HCT116 (cell line): ENCODE measurements at regions not wholly inside any gene's neighbourhood (a gene's known extent, or its start where the extent isn't known, plus 50 kb on each side); places are given as distances from the start of the nearest gene placed in this dataset.

Experiments used
- ATAC-seq: fragments of 200-7000 bp; cut with Tn5 transposase; 2 replicates; pipeline ENCODE4 v1.9.1; 2020; ENCODE audit warnings: mild to moderate bottlenecking, moderate library complexity
- BruUV-seq: library from RNA; stranded (reverse); fragments of 400-500 nt; replicated peaks from 2 replicates; lab custom pipeline; 2021; lab: Mats Ljungman, UMichigan
- CTCF ChIA-PET: fragments of 300-600 bp; sonication (Branson Sonifier 250); formaldehyde crosslinking; loops from one replicate; lab custom pipeline; 2021; ENCODE audit warnings: antibody characterized with exemption; lab: Charles Lee
- POLR2A ChIA-PET: fragments of 300-600, 350-600 bp; sonication (Branson Sonifier 250); formaldehyde crosslinking; loops from one replicate; lab custom pipeline; 2021; ENCODE audit warnings: antibody characterized with exemption; lab: Charles Lee
- RAD21 ChIA-PET, 2 experiments: fragments of 300-600 bp; sonication (Branson Sonifier 250); formaldehyde crosslinking; loops; one replicate each; lab custom pipeline; 2023; ENCODE audit warnings: low total read pairs in 2 of 2; ENCODE audit not compliant: uncharacterized antibody in 2 of 2, unreplicated experiment in 2 of 2, low non-redundant PET in 1 of 2; lab: Charles Lee
- DNase-seq: peaks from one replicate; pipeline ENCODE4 v3.0.0-alpha.2; 2010; ENCODE audit warnings: low read depth, low spot score
- H2AFZ ChIP-seq: fragments of 200-600 bp; shearing (Covaris generic), sonication (generic); 2 replicates; pipeline ENCODE4 v1.6.1; 2017; ENCODE audit warnings: low read depth, mixed run types, mixed read lengths, antibody characterized with exemption, low read length; ENCODE audit not compliant: poor library complexity, severe bottlenecking
- H3K27ac ChIP-seq: 2 replicates; pipeline ENCODE4 v1.5.1; 2012; ENCODE audit warnings: low read depth, low read length
- H3K27me3 ChIP-seq: fragments of 200-600 bp; sonication (generic); 2 replicates; pipeline ENCODE4 v1.6.1; 2016; ENCODE audit warnings: mixed run types, low read length, mixed read lengths; ENCODE audit not compliant: insufficient read depth
- H3K36me3 ChIP-seq, 2 experiments: fragments of 200-500 bp in 1 of 2; fragments of 200-600 bp in 1 of 2; sonication (Bioruptor generic) in 1 of 2; sonication (generic) in 1 of 2; 2 replicates each; pipeline versions ENCODE4 v1.5.1 to v1.6.1; 2014 to 2016; ENCODE audit warnings: low read length in 2 of 2, inconsistent platforms in 1 of 2, mixed read lengths in 1 of 2, mixed run types in 1 of 2; ENCODE audit not compliant: insufficient read depth in 2 of 2, control insufficient read depth in 1 of 2
- H3K4me1 ChIP-seq, 2 experiments: fragments of 200-600 bp in 1 of 2; sonication (generic) in 1 of 2; 2 replicates each; pipeline versions ENCODE4 v1.5.1 to v1.6.1; 2012 to 2017; ENCODE audit warnings: low read length in 2 of 2, inconsistent platforms in 1 of 2, mild to moderate bottlenecking in 1 of 2, mixed read lengths in 1 of 2, mixed run types in 1 of 2, moderate library complexity in 1 of 2; ENCODE audit not compliant: insufficient read depth in 2 of 2, control insufficient read depth in 1 of 2
- H3K4me2 ChIP-seq: fragments of 200-600 bp; sonication (generic); 2 replicates; pipeline ENCODE4 v1.6.1; 2017; ENCODE audit warnings: mixed run types, low read length, mixed read lengths
- H3K4me3 ChIP-seq, 2 experiments: fragments of 200-600 bp in 1 of 2; sonication (generic) in 1 of 2; replicated peaks in 1 of 2; 2 replicates each; pipeline ENCODE4 v1.5.1; 2011 to 2016; ENCODE audit warnings: low read length in 2 of 2, control low read depth in 1 of 2, low read depth in 1 of 2, mild to moderate bottlenecking in 1 of 2, mixed read lengths in 1 of 2, mixed run types in 1 of 2
- H3K79me2 ChIP-seq: fragments of 200-600 bp; sonication (generic); 2 replicates; pipeline ENCODE4 v1.6.1; 2017; ENCODE audit warnings: mild to moderate bottlenecking, mixed run types, low read length, moderate library complexity, mixed read lengths; ENCODE audit not compliant: insufficient read depth
- H3K9ac ChIP-seq: fragments of 200-600 bp; sonication (generic); 2 replicates; pipeline ENCODE4 v1.6.1; 2016; ENCODE audit warnings: low read length, mixed read lengths
- H3K9me2 ChIP-seq: fragments of 200-600 bp; sonication (generic), shearing (Covaris generic); 2 replicates; pipeline ENCODE4 v1.6.1; 2017; ENCODE audit warnings: mixed run types, mild to moderate bottlenecking, moderate library complexity; ENCODE audit not compliant: insufficient read depth
- H3K9me3 ChIP-seq, 2 experiments: fragments of 200-500 bp in 1 of 2; fragments of 200-600 bp in 1 of 2; sonication (Bioruptor generic) in 1 of 2; sonication (generic) in 1 of 2; 2 replicates each; pipeline ENCODE4 v1.6.1; 2014 to 2017; ENCODE audit warnings: low read length in 2 of 2, mixed read lengths in 2 of 2, inconsistent platforms in 1 of 2, low read depth in 1 of 2, mild to moderate bottlenecking in 1 of 2, mixed run types in 1 of 2, moderate library complexity in 1 of 2; ENCODE audit not compliant: control insufficient read depth in 1 of 2, insufficient read depth in 1 of 2
- H4K20me1 ChIP-seq: fragments of 200-600 bp; sonication (generic), shearing (Covaris generic); 2 replicates; pipeline ENCODE4 v1.6.1; 2017; ENCODE audit warnings: mixed run types, mild to moderate bottlenecking, moderate library complexity; ENCODE audit not compliant: insufficient read depth
- CBX3 ChIP-seq: IDR thresholded peaks from 2 replicates; pipeline ENCODE4 v1.6.1; 2012; ENCODE audit warnings: low read depth
- EGR1 ChIP-seq: IDR thresholded peaks from 2 replicates; pipeline ENCODE4 v1.6.1; 2012; ENCODE audit warnings: low read depth
- ELF1 ChIP-seq: IDR thresholded peaks from 2 replicates; pipeline ENCODE4 v1.6.1; 2012; ENCODE audit warnings: low read depth, borderline replicate concordance
- EZH2phosphoT487 ChIP-seq: fragments of 200-600 bp; IDR thresholded peaks from 2 replicates; pipeline ENCODE4 v1.6.1; 2018; ENCODE audit warnings: antibody characterized with exemption, borderline replicate concordance
- FOSL1 ChIP-seq: IDR thresholded peaks from 2 replicates; pipeline ENCODE4 v1.6.1; 2012; ENCODE audit warnings: low read depth
- JUND ChIP-seq: IDR thresholded peaks from 2 replicates; pipeline ENCODE4 v1.6.1; 2012
- POLR2A ChIP-seq: IDR thresholded peaks from 2 replicates; pipeline ENCODE4 v1.7.0; 2011; ENCODE audit warnings: borderline replicate concordance; ENCODE audit not compliant: insufficient read depth, insufficient read length; ENCODE audit errors: extremely low read depth
- POLR2AphosphoS5 ChIP-seq: IDR thresholded peaks from 2 replicates; pipeline ENCODE4 v1.6.1; 2011; ENCODE audit warnings: mild to moderate bottlenecking, low read depth, low read length, moderate library complexity
- SIN3A ChIP-seq: IDR thresholded peaks from 2 replicates; pipeline ENCODE4 v1.6.1; 2012; ENCODE audit warnings: low read depth
- SP1 ChIP-seq: IDR thresholded peaks from 2 replicates; pipeline ENCODE4 v1.6.1; 2012; ENCODE audit warnings: low read depth
- SRF ChIP-seq: IDR thresholded peaks from 2 replicates; pipeline ENCODE4 v1.6.1; 2012; ENCODE audit warnings: low read depth
- TCF7L2 ChIP-seq: IDR thresholded peaks from 2 replicates; pipeline ENCODE4 v1.7.0; 2011; ENCODE audit warnings: borderline replicate concordance, inconsistent platforms; ENCODE audit not compliant: insufficient read depth, insufficient read length; ENCODE audit errors: extremely low read depth
- ZNF274 ChIP-seq: fragments of 200-500 bp; sonication (Bioruptor generic); IDR thresholded peaks from 2 replicates; pipeline ENCODE4 v1.6.1; 2014; ENCODE audit warnings: mild to moderate bottlenecking, low read depth, low read length, inconsistent platforms
- intact Hi-C: fragments of 100-400 bp; cut with micrococcal nuclease; formaldehyde crosslinking; loops from 2 replicates; pipeline ENCODE4 v1.10.0; 2022
- TF ChIP-seq, protein P1 (sequence below): IDR thresholded peaks from 2 replicates; pipeline ENCODE4 v1.6.1; 2012; ENCODE audit warnings: low read depth
- TF ChIP-seq, protein P2 (sequence below): IDR thresholded peaks from 2 replicates; pipeline ENCODE4 v1.6.1; 2012

DNA sequence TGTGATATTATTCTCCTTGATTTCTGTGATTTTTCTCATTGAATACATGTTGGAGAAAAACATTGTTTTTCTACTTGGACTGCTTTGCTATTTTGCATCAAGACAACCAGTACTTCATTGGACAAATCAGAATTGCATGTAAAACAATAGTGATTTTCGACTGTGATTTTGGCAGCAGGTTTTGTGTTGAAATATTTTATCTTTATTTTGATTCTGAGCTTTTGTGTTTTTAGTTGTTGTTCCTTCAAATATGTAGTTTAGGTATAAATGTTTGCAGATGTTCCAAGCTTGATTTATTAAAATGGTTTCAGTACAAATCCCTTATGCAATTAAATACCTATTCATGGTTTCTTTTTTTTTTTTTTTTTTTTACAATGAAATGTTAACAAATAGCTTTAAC, 754.1 kb downstream of the DOK5 start:
- H2AFZ ChIP-seq, result no peak overlapping the region
- CTCF ChIA-PET, result no interaction called here
- intact Hi-C loops, result no loop called here
- H3K27ac ChIP-seq, result no peak overlapping the region
- no peak overlapping the region for H3K9ac ChIP-seq
- POLR2A ChIA-PET, result no interaction called here
- no TSS peak for BruUV-seq
- H3K36me3 ChIP-seq, result no peaks in the 10 kb centered on the region; a peak in 1 of 4 replicates
- H4K20me1 ChIP-seq, result no peaks in the 10 kb centered on the region
- no peaks in the 10 kb centered on the region for H3K27me3 ChIP-seq
- no peaks in the 10 kb centered on the region for H3K4me1 ChIP-seq
- H3K9me3 ChIP-seq, result peaks cover 3 to 9% of the 10 kb centered on the region in 2 experiments; a peak in 2 of 4 replicates
- no peak for DNase-seq
- no peaks in the 10 kb centered on the region for H3K9me2 ChIP-seq
- no peak for TF ChIP-seq SP1
- TF ChIP-seq POLR2A, result no peak
- no peak for TF ChIP-seq ELF1
- TF ChIP-seq, protein P1, sequence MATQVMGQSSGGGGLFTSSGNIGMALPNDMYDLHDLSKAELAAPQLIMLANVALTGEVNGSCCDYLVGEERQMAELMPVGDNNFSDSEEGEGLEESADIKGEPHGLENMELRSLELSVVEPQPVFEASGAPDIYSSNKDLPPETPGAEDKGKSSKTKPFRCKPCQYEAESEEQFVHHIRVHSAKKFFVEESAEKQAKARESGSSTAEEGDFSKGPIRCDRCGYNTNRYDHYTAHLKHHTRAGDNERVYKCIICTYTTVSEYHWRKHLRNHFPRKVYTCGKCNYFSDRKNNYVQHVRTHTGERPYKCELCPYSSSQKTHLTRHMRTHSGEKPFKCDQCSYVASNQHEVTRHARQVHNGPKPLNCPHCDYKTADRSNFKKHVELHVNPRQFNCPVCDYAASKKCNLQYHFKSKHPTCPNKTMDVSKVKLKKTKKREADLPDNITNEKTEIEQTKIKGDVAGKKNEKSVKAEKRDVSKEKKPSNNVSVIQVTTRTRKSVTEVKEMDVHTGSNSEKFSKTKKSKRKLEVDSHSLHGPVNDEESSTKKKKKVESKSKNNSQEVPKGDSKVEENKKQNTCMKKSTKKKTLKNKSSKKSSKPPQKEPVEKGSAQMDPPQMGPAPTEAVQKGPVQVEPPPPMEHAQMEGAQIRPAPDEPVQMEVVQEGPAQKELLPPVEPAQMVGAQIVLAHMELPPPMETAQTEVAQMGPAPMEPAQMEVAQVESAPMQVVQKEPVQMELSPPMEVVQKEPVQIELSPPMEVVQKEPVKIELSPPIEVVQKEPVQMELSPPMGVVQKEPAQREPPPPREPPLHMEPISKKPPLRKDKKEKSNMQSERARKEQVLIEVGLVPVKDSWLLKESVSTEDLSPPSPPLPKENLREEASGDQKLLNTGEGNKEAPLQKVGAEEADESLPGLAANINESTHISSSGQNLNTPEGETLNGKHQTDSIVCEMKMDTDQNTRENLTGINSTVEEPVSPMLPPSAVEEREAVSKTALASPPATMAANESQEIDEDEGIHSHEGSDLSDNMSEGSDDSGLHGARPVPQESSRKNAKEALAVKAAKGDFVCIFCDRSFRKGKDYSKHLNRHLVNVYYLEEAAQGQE, result no peak
- no peak for TF ChIP-seq POLR2AphosphoS5
- TF ChIP-seq SRF, result no peak
- TF ChIP-seq SIN3A, result no peak
- TF ChIP-seq JUND, result no peak
- TF ChIP-seq TCF7L2, result no peak
- TF ChIP-seq EGR1, result no peak
- no peak for TF ChIP-seq ZNF274
- no peak for TF ChIP-seq FOSL1
- TF ChIP-seq, protein P2, sequence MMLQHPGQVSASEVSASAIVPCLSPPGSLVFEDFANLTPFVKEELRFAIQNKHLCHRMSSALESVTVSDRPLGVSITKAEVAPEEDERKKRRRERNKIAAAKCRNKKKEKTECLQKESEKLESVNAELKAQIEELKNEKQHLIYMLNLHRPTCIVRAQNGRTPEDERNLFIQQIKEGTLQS, result no peak
- TF ChIP-seq EZH2phosphoT487, result no peak
- TF ChIP-seq CBX3, result no peak
- H3K4me3 ChIP-seq, result no peak overlapping the region
- RAD21 ChIA-PET, result no interaction called here
- no peak overlapping the region for H3K4me2 ChIP-seq
- H3K79me2 ChIP-seq, result no peaks in the 10 kb centered on the region
- ATAC-seq, result no peak
